IMR-90 (cell line): ENCODE measurements at regions not wholly inside any gene's neighbourhood (a gene's known extent, or its start where the extent isn't known, plus 50 kb on each side); places are given as distances from the start of the nearest gene placed in this dataset.

ENCODE experiments used
- ATAC-seq: fragments of 200-7000 bp; cut with Tn5 transposase; 2 replicates; pipeline ENCODE4 v1.9.1; 2020; ENCODE audit warnings: low read depth, mild to moderate bottlenecking, moderate library complexity
- BruUV-seq: library from RNA; stranded (reverse); fragments of 400-500 nt; replicated peaks from 2 replicates; lab custom pipeline; 2021; lab: Mats Ljungman, UMichigan
- CTCF ChIA-PET: fragments of 300-600 bp; formaldehyde crosslinking; extraction: SDS; loops from one replicate; lab custom pipeline; 2021; ENCODE audit warnings: antibody characterized with exemption; lab: Yijun Ruan, JAX
- POLR2A ChIA-PET: fragments of 300-600 bp; sonication (Branson Sonifier 250); formaldehyde crosslinking; loops from one replicate; lab custom pipeline; 2022; ENCODE audit warnings: antibody characterized with exemption; ENCODE audit not compliant: unreplicated experiment; lab: Charles Lee
- DNase-seq: peaks from one replicate; pipeline ENCODE4 v3.0.0; 2013
- H2AFZ ChIP-seq: replicated peaks from 2 replicates; pipeline ENCODE3; 2013; ENCODE audit warnings: low read length, mild to moderate bottlenecking; ENCODE audit not compliant: poor library complexity
- H2AK5ac ChIP-seq: 2 replicates; pipeline ENCODE4 v1.6.1; 2013; ENCODE audit warnings: low read depth, low read length, inconsistent platforms
- H2AK9ac ChIP-seq: replicated peaks from 2 replicates; pipeline ENCODE3; 2013; ENCODE audit warnings: mild to moderate bottlenecking, low read depth, low read length, moderate library complexity; ENCODE audit not compliant: poor library complexity
- H2BK120ac ChIP-seq: 2 replicates; pipeline ENCODE4 v1.6.1; 2013; ENCODE audit warnings: low read depth, low read length, inconsistent platforms
- H2BK15ac ChIP-seq: 3 replicates; pipeline ENCODE4 v1.6.1; 2013; ENCODE audit warnings: low read depth, low read length, inconsistent platforms
- H2BK20ac ChIP-seq: 2 replicates; pipeline ENCODE4 v1.6.1; 2013; ENCODE audit warnings: low read depth, mild to moderate bottlenecking, inconsistent platforms, low read length, moderate library complexity
- H2BK5ac ChIP-seq: 2 replicates; pipeline ENCODE4 v1.6.1; 2013; ENCODE audit warnings: mild to moderate bottlenecking, low read depth, low read length, inconsistent platforms; ENCODE audit not compliant: poor library complexity, severe bottlenecking
- H3K14ac ChIP-seq: replicated peaks from 2 replicates; pipeline ENCODE4 v1.6.1; 2013; ENCODE audit warnings: low read depth, low read length, inconsistent platforms
- H3K18ac ChIP-seq: 2 replicates; pipeline ENCODE4 v1.6.1; 2013; ENCODE audit warnings: low read depth, low read length, control low read depth
- H3K23ac ChIP-seq: 2 replicates; pipeline ENCODE4 v1.6.1; 2013; ENCODE audit warnings: low read depth, low read length, inconsistent platforms
- H3K27ac ChIP-seq: 2 replicates; pipeline ENCODE4 v1.5.1; 2013; ENCODE audit warnings: mild to moderate bottlenecking, control low read depth, low read length; ENCODE audit not compliant: insufficient read depth
- H3K27me3 ChIP-seq: 2 replicates; pipeline ENCODE4 v1.6.1; 2013; ENCODE audit warnings: low read length; ENCODE audit not compliant: control insufficient read depth, insufficient read depth
- H3K36me3 ChIP-seq: 2 replicates; pipeline ENCODE4 v1.6.1; 2013; ENCODE audit warnings: low read length, mixed read lengths; ENCODE audit not compliant: control insufficient read depth, insufficient read depth
- H3K4ac ChIP-seq: 2 replicates; pipeline ENCODE4 v1.6.1; 2013; ENCODE audit warnings: low read depth, low read length, inconsistent platforms
- H3K4me1 ChIP-seq: 2 replicates; pipeline ENCODE4 v1.6.1; 2013; ENCODE audit warnings: low read length, mixed read lengths; ENCODE audit not compliant: control insufficient read depth, insufficient read depth
- H3K4me2 ChIP-seq: 2 replicates; pipeline ENCODE4 v1.6.1; 2013; ENCODE audit warnings: low read depth, mild to moderate bottlenecking, control low read depth, low read length, moderate library complexity
- H3K4me3 ChIP-seq: 2 replicates; pipeline ENCODE4 v1.5.1; 2013; ENCODE audit warnings: low read depth, mild to moderate bottlenecking, control low read depth, low read length, moderate library complexity; ENCODE audit not compliant: insufficient read depth
- H3K56ac ChIP-seq: 2 replicates; pipeline ENCODE4 v1.6.1; 2013; ENCODE audit warnings: low read length, inconsistent platforms; ENCODE audit not compliant: insufficient read depth; ENCODE audit errors: extremely low read depth
- H3K79me1 ChIP-seq, 2 experiments: 2 replicates each; pipeline ENCODE4 v1.6.1; 2013; ENCODE audit warnings: low read length in 2 of 2, inconsistent platforms in 1 of 2, low read depth in 1 of 2
- H3K9ac ChIP-seq: 2 replicates; pipeline ENCODE4 v1.6.1; 2013; ENCODE audit warnings: low read depth, low read length, control low read depth
- H3K9me1 ChIP-seq: 2 replicates; pipeline ENCODE4 v1.6.1; 2013; ENCODE audit warnings: low read length, inconsistent platforms; ENCODE audit not compliant: insufficient read depth
- H3K9me3 ChIP-seq: 2 replicates; pipeline ENCODE4 v1.6.1; 2013; ENCODE audit warnings: low read length; ENCODE audit not compliant: control insufficient read depth, insufficient read depth
- H4K20me1 ChIP-seq: 2 replicates; pipeline ENCODE4 v1.6.1; 2013; ENCODE audit warnings: low read length, inconsistent platforms; ENCODE audit not compliant: insufficient read depth
- H4K5ac ChIP-seq: 2 replicates; pipeline ENCODE4 v1.6.1; 2013; ENCODE audit warnings: mild to moderate bottlenecking, low read depth, low read length, control low read depth
- H4K8ac ChIP-seq, 2 experiments: 2 replicates each; pipeline ENCODE4 v1.6.1; 2013; ENCODE audit warnings: low read depth in 2 of 2, low read length in 2 of 2, control low read depth in 1 of 2, inconsistent platforms in 1 of 2
- H4K91ac ChIP-seq: 2 replicates; pipeline ENCODE4 v1.6.1; 2013; ENCODE audit warnings: low read depth, low read length, inconsistent platforms; ENCODE audit not compliant: insufficient read depth
- CEBPB ChIP-seq: IDR thresholded peaks from 2 replicates; pipeline ENCODE4 v1.6.1; 2012; ENCODE audit warnings: low read depth, low read length, improper control_type of control experiment
- CHD1 ChIP-seq: IDR thresholded peaks from 2 replicates; pipeline ENCODE4 v1.6.1; 2012; ENCODE audit warnings: low read depth, low read length, improper control_type of control experiment
- MAFK ChIP-seq: IDR thresholded peaks from 2 replicates; pipeline ENCODE4 v1.6.1; 2012; ENCODE audit warnings: low read depth, low read length, improper control_type of control experiment
- MAZ ChIP-seq: IDR thresholded peaks from 2 replicates; pipeline ENCODE4 v1.6.1; 2012; ENCODE audit warnings: low read depth, mild to moderate bottlenecking, low read length, improper control_type of control experiment, moderate library complexity, borderline replicate concordance
- NFE2L2 ChIP-seq: fragments of 150-350 bp; IDR thresholded peaks from 2 replicates; pipeline ENCODE4 v1.6.1; 2016; ENCODE audit warnings: low read depth, mild to moderate bottlenecking, low read length
- POLR2A ChIP-seq: IDR thresholded peaks from 2 replicates; pipeline ENCODE4 v1.6.1; 2012; ENCODE audit warnings: mild to moderate bottlenecking, low read depth, low read length
- RAD21 ChIP-seq: IDR thresholded peaks from 2 replicates; pipeline ENCODE4 v1.6.1; 2012; ENCODE audit warnings: low read length, improper control_type of control experiment
- RCOR1 ChIP-seq: IDR thresholded peaks from 2 replicates; pipeline ENCODE4 v1.6.1; 2012; ENCODE audit warnings: mild to moderate bottlenecking, low read length, improper control_type of control experiment; ENCODE audit not compliant: insufficient replicate concordance
- RFX5 ChIP-seq: IDR thresholded peaks from 2 replicates; pipeline ENCODE4 v1.8.0; 2012; ENCODE audit warnings: low read depth, mild to moderate bottlenecking, low read length, moderate library complexity
- WGBS, 2 experiments: methylation state at CpG; one replicate each; pipeline versions ENCODE4 v1.1.5 to v1.1.7; 2013; ENCODE audit warnings: missing lambda C conversion rate in 2 of 2; ENCODE audit not compliant: insufficient read length in 1 of 2; ENCODE audit errors: extremely low coverage in 2 of 2; 5-methylcytosine and 5-hydroxymethylcytosine counted together
- dilution Hi-C: fragments of 300-500 bp; cut with HindIII; formaldehyde crosslinking; loops from one replicate; pipeline ENCODE4 v1.14.3; 2018; ENCODE audit warnings: low sequenced_read_pairs; ENCODE audit not compliant: unreplicated experiment
- in situ Hi-C: fragments of 300-500 bp; cut with MboI; formaldehyde crosslinking; loops from 3 replicates; pipeline ENCODE4 v1.14.3; 2019; ENCODE audit warnings: low sequenced_read_pairs, inconsistent platforms, mixed read lengths
- intact Hi-C: fragments of 100-400 bp; cut with micrococcal nuclease; formaldehyde crosslinking; loops from 2 replicates; pipeline ENCODE4 v1.10.0; 2022
- TF ChIP-seq, protein P1 (sequence below): fragments of 150-350 bp; IDR thresholded peaks from 2 replicates; pipeline ENCODE4 v1.6.1; 2016; ENCODE audit warnings: low read depth, mild to moderate bottlenecking, low read length, moderate library complexity, borderline replicate concordance
- TF ChIP-seq, protein P2 (sequence below): fragments of 150-350 bp; IDR thresholded peaks from 2 replicates; pipeline ENCODE4 v1.6.1; 2017; ENCODE audit warnings: mild to moderate bottlenecking, antibody characterized with exemption, low read length, low read depth

DNA sequence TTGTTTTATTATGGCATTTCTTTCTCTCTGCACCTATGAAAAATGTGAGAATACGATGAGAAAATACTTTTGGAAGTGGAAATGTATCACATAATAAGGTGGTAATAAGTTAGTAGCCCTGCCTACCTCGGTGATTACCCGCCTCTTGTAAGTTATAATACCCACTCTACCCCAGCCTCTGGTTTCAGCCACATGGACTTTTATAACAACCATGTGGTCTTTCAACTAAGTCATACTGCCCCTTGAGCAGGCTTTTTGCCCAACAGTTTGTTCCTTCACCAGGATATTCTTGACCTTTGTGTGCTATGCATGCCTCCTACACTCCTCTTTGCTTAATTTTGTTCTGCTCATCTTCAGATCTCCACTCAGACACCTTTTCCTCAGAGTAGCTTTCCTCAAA lies 470.6 kb upstream of the ZWINT start:
- Histone ChIP-seq H4K91ac (no peak overlapping the region), H4K8ac (no peak overlapping the region), H3K27ac (no peak overlapping the region), H3K23ac (no peak overlapping the region), H3K79me1 (no peaks in the 10 kb centered on the region), H2AFZ (no peak overlapping the region), H3K4ac (no peak overlapping the region), H4K20me1 (no peaks in the 10 kb centered on the region), H2BK5ac (no peak overlapping the region), H3K4me3 (no peak overlapping the region), H3K9me3 (no peaks in the 10 kb centered on the region; the same call in 1 of the 2 replicates), H3K14ac (no peak overlapping the region), H3K4me1 (no peaks in the 10 kb centered on the region), H2AK9ac (no peak overlapping the region), H2AK5ac (no peak overlapping the region), H3K36me3 (no peaks in the 10 kb centered on the region), H2BK15ac (no peak overlapping the region), H4K5ac (no peak overlapping the region), H3K27me3 (no peaks in the 10 kb centered on the region), H3K9me1 (no peaks in the 10 kb centered on the region), H3K9ac (no peak overlapping the region), H3K18ac (no peak overlapping the region), H3K56ac (no peak overlapping the region), H3K4me2 (no peak overlapping the region), H2BK120ac (no peak overlapping the region), H2BK20ac (no peak overlapping the region)
- in situ Hi-C loops = no loop called here
- intact Hi-C loops = no loop called here
- dilution Hi-C loops = no loop called here
- ATAC-seq (no peak), DNase-seq (no peak)
- no peak for TF ChIP-seq POLR2A
- TF ChIP-seq, protein P1, sequence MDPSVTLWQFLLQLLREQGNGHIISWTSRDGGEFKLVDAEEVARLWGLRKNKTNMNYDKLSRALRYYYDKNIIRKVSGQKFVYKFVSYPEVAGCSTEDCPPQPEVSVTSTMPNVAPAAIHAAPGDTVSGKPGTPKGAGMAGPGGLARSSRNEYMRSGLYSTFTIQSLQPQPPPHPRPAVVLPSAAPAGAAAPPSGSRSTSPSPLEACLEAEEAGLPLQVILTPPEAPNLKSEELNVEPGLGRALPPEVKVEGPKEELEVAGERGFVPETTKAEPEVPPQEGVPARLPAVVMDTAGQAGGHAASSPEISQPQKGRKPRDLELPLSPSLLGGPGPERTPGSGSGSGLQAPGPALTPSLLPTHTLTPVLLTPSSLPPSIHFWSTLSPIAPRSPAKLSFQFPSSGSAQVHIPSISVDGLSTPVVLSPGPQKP = no peak
- no peak for TF ChIP-seq CEBPB
- TF ChIP-seq MAFK = no peak
- no peak for TF ChIP-seq RAD21
- no peak for TF ChIP-seq RFX5
- TF ChIP-seq, protein P2, sequence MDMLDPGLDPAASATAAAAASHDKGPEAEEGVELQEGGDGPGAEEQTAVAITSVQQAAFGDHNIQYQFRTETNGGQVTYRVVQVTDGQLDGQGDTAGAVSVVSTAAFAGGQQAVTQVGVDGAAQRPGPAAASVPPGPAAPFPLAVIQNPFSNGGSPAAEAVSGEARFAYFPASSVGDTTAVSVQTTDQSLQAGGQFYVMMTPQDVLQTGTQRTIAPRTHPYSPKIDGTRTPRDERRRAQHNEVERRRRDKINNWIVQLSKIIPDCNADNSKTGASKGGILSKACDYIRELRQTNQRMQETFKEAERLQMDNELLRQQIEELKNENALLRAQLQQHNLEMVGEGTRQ = no peak
- no peak for TF ChIP-seq CHD1
- no peak for TF ChIP-seq NFE2L2
- TF ChIP-seq MAZ = no peak
- no peak for TF ChIP-seq RCOR1
- ChIA-PET POLR2A (no interaction called here), CTCF (no interaction called here)
- BruUV-seq = no TSS peak
- no CpG with 5 or more reads among the region's 3 CpGs for WGBS, 2 experiments
